ENCODE measurements at regions not wholly inside any gene's neighbourhood (a gene's known extent, or its start where the extent isn't known, plus 50 kb on each side); places are given as distances from the start of the nearest gene placed in this dataset.
"Not testable (repeated sequence)": the region's sequence is repeated elsewhere in the genome, so short reads cannot be mapped to it uniquely, and the experiment has no call there.

DNA sequence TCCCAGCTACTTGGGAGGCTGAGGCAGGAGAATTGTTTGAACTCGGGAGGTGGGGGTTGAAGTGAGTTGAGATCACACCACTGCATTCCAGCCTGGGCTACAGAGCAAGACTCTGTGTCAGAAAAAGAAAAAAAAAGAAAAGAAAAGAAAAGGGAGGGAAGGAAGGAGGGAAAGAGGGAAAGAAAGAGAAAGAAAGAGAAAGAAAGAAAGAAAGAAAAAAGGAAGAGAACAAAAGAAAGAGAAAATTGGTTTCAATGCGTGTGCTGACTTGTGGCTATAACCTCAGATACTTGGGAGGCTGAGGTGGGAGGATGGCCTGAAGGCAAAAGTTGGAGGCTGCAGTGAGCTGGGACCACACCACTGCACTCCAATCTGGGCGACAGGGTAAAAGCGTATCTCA is 128.4 kb upstream of the TBX3 start:
- Mint-ChIP-seq H3K27me3 (peaks cover 8% of the 10 kb centered on the region), H3K4me1 (peaks cover 2% of the 10 kb centered on the region), H3K4me3 (no peak overlapping the region), H3K9me3 (peaks cover 12% of the 10 kb centered on the region), H3K36me3 (ENCODE audit: low read depth) (no peaks in the 10 kb centered on the region), H3K27ac (no peak overlapping the region)
- TF ChIP-seq, protein P1, sequence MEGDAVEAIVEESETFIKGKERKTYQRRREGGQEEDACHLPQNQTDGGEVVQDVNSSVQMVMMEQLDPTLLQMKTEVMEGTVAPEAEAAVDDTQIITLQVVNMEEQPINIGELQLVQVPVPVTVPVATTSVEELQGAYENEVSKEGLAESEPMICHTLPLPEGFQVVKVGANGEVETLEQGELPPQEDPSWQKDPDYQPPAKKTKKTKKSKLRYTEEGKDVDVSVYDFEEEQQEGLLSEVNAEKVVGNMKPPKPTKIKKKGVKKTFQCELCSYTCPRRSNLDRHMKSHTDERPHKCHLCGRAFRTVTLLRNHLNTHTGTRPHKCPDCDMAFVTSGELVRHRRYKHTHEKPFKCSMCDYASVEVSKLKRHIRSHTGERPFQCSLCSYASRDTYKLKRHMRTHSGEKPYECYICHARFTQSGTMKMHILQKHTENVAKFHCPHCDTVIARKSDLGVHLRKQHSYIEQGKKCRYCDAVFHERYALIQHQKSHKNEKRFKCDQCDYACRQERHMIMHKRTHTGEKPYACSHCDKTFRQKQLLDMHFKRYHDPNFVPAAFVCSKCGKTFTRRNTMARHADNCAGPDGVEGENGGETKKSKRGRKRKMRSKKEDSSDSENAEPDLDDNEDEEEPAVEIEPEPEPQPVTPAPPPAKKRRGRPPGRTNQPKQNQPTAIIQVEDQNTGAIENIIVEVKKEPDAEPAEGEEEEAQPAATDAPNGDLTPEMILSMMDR (IDR thresholded peaks at IDR 0.05): no peak
- ATAC-seq (ENCODE audit: low read depth): no peak
- ChIA-PET CTCF (no interaction called here), POLR2A (no interaction called here)
- intact Hi-C loops (cut with micrococcal nuclease): no loop called here
- no peak for DNase-seq

DNA sequence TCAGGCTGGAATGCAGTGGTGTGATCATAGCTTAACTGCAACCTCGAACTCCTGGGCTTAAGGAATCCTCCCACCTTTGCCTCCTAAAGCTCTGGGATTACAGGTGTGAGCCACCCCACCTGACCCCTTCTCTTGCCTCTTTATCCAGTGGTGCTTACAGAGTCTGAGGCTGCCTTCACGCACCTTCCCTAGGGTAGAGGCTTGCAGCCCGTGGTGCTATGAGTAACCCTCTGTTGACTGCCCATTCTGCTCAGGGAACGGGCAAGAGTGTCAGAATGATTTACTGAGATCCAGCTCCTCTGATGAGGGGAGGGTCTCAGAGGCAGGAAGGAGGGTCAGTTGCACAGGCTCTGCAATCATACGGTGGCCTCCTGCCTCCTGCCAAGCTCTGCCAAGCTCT is 125.1 kb upstream of the TBX3 start:
- ATAC-seq (ENCODE audit: low read depth): no peak
- H3K27me3 Mint-ChIP-seq: peaks cover 8% of the 10 kb centered on the region
- ChIA-PET CTCF (no interaction called here), POLR2A (no interaction called here)
- H3K4me3 Mint-ChIP-seq: no peak overlapping the region
- H3K4me1 Mint-ChIP-seq: peaks cover 2% of the 10 kb centered on the region
- DNase-seq: no peak
- intact Hi-C loops (cut with micrococcal nuclease): no loop called here
- H3K27ac Mint-ChIP-seq: no peak overlapping the region
- TF ChIP-seq, protein P1 (IDR thresholded peaks at IDR 0.05): no peak
- H3K9me3 Mint-ChIP-seq: peaks cover 12% of the 10 kb centered on the region
- H3K36me3 Mint-ChIP-seq (ENCODE audit: low read depth): no peaks in the 10 kb centered on the region

DNA sequence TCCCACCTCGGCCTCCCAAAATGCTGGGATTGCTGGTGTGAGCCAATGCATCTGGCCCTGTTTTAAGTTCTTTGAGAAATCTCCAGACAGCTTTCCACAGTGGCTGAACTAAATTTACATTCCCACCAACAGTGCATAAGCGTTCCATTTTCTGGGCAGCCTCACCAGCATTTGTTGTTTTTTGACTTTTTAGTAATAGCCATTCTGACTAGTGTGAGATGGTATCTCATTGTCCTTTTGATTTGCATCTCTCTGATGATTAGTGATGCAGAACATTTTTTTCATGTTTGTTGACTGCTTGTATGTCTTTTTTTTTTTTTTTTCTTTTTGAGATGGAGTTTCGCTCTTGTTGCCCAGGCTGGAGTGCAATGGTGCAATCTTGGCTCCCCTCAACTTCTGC is 117.4 kb upstream of the TBX3 start:
- DNase-seq; H3K9me3 Mint-ChIP-seq; H3K4me3 Mint-ChIP-seq; H3K27me3 Mint-ChIP-seq; H3K4me1 Mint-ChIP-seq; H3K36me3 Mint-ChIP-seq (ENCODE audit: low read depth); CTCF ChIA-PET; H3K27ac Mint-ChIP-seq; ATAC-seq (ENCODE audit: low read depth); intact Hi-C loops (cut with micrococcal nuclease); POLR2A ChIA-PET: not testable (repeated sequence)

GRCh38 chr12:114800566-114800965 is 116.6 kb upstream of the TBX3 start:
- H3K4me1 Mint-ChIP-seq; ATAC-seq (ENCODE audit: low read depth); H3K27me3 Mint-ChIP-seq; H3K4me3 Mint-ChIP-seq; CTCF ChIA-PET; H3K27ac Mint-ChIP-seq; H3K36me3 Mint-ChIP-seq (ENCODE audit: low read depth); POLR2A ChIA-PET; intact Hi-C loops (cut with micrococcal nuclease); DNase-seq; H3K9me3 Mint-ChIP-seq: not testable (repeated sequence)

DNA sequence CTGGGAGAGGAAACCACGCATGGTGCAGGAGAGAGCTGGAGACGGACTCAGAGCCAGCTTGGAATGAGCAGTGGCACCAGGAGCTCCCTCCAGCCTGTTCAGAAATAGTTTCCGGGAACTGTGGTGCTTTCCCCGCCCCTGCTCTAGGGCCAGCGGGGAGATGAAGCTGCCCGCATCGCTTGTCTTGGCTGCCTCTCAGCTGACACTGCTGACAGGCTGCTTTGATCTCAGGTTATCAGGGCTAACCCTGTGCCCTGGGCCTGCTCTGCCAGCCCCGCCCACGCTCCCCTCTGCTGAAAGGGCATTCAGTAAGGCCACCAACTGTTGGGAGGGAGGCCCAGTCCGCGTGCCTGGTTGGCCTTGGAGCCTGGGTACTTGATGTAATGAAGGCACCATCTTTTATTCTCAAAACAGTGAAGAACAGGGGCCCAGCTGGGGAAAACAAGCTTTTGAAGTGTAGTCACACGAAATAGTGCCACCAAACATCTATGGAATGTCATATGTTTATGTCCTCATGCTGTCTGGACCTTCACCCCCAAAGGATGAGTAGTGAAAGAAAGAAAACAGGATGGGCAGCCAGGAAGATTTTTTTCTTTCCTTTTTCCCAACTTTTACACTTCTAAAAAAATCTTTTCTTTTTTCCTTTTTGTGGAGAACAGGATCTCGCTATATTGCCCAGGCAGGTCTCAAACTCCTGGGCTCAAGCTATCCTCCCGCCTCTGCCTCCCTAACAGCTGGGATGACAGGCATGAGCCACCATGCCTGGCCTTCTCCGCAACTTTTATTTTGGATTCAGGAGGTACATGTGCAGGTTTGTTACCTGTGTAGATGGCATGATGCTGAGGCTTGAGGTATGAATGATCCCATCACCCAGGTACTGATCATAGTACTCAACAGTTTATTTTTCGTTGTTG is 115.9 kb upstream of the TBX3 start:
- Mint-ChIP-seq H3K36me3 (ENCODE audit: low read depth) (no peaks in the 10 kb centered on the region), H3K4me1 (no peaks in the 10 kb centered on the region), H3K9me3 (peaks cover 2% of the 10 kb centered on the region), H3K27ac (no peak overlapping the region), H3K4me3 (no peak overlapping the region), H3K27me3 (no peaks in the 10 kb centered on the region)
- DNase-seq (no peak), ATAC-seq (ENCODE audit: low read depth) (no peak)
- TF ChIP-seq, protein P1 (IDR thresholded peaks at IDR 0.05): no peak
- intact Hi-C loops (cut with micrococcal nuclease): no loop called here
- ChIA-PET CTCF (no interaction called here), POLR2A (no interaction called here)

DNA sequence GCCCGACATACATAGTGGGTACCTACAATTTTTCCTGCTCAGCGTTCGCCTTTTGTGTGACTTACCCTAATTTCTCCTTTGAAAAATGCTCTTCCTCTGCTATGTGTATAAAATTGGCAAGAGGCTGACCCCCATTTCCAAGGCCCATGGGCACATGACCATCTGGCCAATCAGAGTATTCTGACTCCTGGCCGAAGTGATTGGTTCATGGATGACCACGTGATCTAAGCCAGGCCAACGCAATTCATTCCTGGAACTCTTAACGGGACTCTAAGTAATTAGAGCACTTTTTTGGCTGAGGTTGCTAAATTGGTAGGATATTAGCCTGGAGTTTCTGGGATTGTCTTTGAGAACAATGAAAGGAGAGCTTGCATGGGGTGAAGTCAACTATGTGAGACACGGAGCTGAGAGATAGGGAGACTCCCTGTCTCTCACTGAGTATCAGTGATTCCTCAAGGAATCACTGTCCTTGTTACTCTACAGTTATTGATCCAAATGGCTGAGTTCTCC is 110.1 kb upstream of the TBX3 start:
- H3K9me3 Mint-ChIP-seq: no peaks in the 10 kb centered on the region
- no peaks in the 10 kb centered on the region for H3K36me3 Mint-ChIP-seq (ENCODE audit: low read depth)
- ChIA-PET CTCF (no interaction called here), POLR2A (no interaction called here)
- H3K4me1 Mint-ChIP-seq: no peaks in the 10 kb centered on the region
- intact Hi-C loops (cut with micrococcal nuclease): no loop called here
- TF ChIP-seq, protein P1 (IDR thresholded peaks at IDR 0.05): no peak
- no peak for ATAC-seq (ENCODE audit: low read depth)
- H3K27ac Mint-ChIP-seq: no peak overlapping the region
- H3K27me3 Mint-ChIP-seq: no peaks in the 10 kb centered on the region
- DNase-seq: no peak
- H3K4me3 Mint-ChIP-seq: no peak overlapping the region

All from activated B cell treated with CpG ODN at 0.5 μM for 24 hours (primary cell).